CD4-positive, alpha-beta T cell (primary cell): ENCODE measurements at regions not wholly inside any gene's neighbourhood (a gene's known extent, or its start where the extent isn't known, plus 50 kb on each side); places are given as distances from the start of the nearest gene placed in this dataset.

Experiments
- ATAC-seq: fragments of 200-7000 bp; cut with Tn5 transposase; one replicate; pipeline ENCODE4 v1.10.0; 2022; ENCODE audit warnings: mild to moderate bottlenecking; ENCODE audit not compliant: poor library complexity
- CTCF ChIA-PET: fragments of 350-600 bp; sonication (Branson Sonifier 250); formaldehyde crosslinking; loops from one replicate; lab custom pipeline; 2021; ENCODE audit warnings: antibody characterized with exemption, inconsistent platforms; lab: Charles Lee
- POLR2A ChIA-PET: fragments of 350-600 bp; sonication (Branson Sonifier 250); formaldehyde crosslinking; loops from one replicate; lab custom pipeline; 2021; ENCODE audit warnings: antibody characterized with exemption, inconsistent platforms; lab: Charles Lee
- DNase-seq, 14 experiments: peaks; one replicate each; pipeline ENCODE4 v3.0.0-alpha.2; 2013 to 2020; ENCODE audit warnings: mixed read lengths in 2 of 14
- H3K27ac ChIP-seq, 2 donors: one replicate each; pipeline versions ENCODE4 v1.5.1 to v1.7.0; 2013; ENCODE audit warnings: low read length in 2 of 2, low read depth in 1 of 2, mild to moderate bottlenecking in 1 of 2
- H3K27me3 ChIP-seq, 2 experiments: 1 replicate in 1 of 2; 2 replicates in 1 of 2; pipeline versions ENCODE4 v1.6.1 to v1.7.0; 2013; ENCODE audit warnings: low read length in 2 of 2, control low read depth in 1 of 2, mild to moderate bottlenecking in 1 of 2, moderate library complexity in 1 of 2; ENCODE audit not compliant: insufficient read depth in 2 of 2, control insufficient read depth in 1 of 2
- H3K36me3 ChIP-seq: one replicate; pipeline ENCODE4 v1.6.1; 2013; ENCODE audit warnings: low read length, control low read depth; ENCODE audit not compliant: insufficient read depth
- H3K4me1 ChIP-seq: one replicate; pipeline ENCODE4 v1.6.1; 2013; ENCODE audit warnings: low read length, control low read depth; ENCODE audit not compliant: insufficient read depth
- H3K4me3 ChIP-seq: one replicate; pipeline ENCODE4 v1.5.1; 2013; ENCODE audit warnings: mild to moderate bottlenecking, low read length, moderate library complexity
- H3K9me3 ChIP-seq, 2 experiments: 1 replicate in 1 of 2; 2 replicates in 1 of 2; pipeline versions ENCODE4 v1.6.1 to v1.7.0; 2013; ENCODE audit warnings: low read length in 2 of 2, mild to moderate bottlenecking in 2 of 2, control low read depth in 1 of 2, moderate library complexity in 1 of 2; ENCODE audit not compliant: control insufficient read depth in 1 of 2, insufficient read depth in 1 of 2
- H3K27ac Mint-ChIP-seq: one replicate; pipeline ENCODE4 v1.8.0; 2020; ENCODE audit warnings: mixed read lengths
- H3K27me3 Mint-ChIP-seq: one replicate; pipeline ENCODE4 v1.8.0; 2021; ENCODE audit warnings: mixed read lengths
- H3K36me3 Mint-ChIP-seq: one replicate; pipeline ENCODE4 v1.8.0; 2021; ENCODE audit warnings: low read depth, mixed read lengths
- H3K4me1 Mint-ChIP-seq: one replicate; pipeline ENCODE4 v1.8.0; 2021; ENCODE audit warnings: low read depth, mixed read lengths
- H3K4me3 Mint-ChIP-seq: one replicate; pipeline ENCODE4 v1.8.0; 2020; ENCODE audit warnings: mild to moderate bottlenecking, mixed read lengths
- H3K9me3 Mint-ChIP-seq: one replicate; pipeline ENCODE4 v1.8.0; 2020; ENCODE audit warnings: mixed read lengths
- intact Hi-C, 2 experiments: fragments of 100-400 bp; cut with DNase I in 1 of 2; cut with micrococcal nuclease in 1 of 2; formaldehyde crosslinking; loops; one replicate each; pipeline versions ENCODE4 v1.15.1 to v1.9.0; 2023 to 2025; cut with DNase I, micrococcal nuclease
- TF ChIP-seq, protein P1 (sequence below): fragments of 200-600 bp; IDR thresholded peaks from one replicate; pipeline ENCODE4 v1.8.0; 2022; ENCODE audit warnings: antibody characterized with exemption, mild to moderate bottlenecking

DNA sequence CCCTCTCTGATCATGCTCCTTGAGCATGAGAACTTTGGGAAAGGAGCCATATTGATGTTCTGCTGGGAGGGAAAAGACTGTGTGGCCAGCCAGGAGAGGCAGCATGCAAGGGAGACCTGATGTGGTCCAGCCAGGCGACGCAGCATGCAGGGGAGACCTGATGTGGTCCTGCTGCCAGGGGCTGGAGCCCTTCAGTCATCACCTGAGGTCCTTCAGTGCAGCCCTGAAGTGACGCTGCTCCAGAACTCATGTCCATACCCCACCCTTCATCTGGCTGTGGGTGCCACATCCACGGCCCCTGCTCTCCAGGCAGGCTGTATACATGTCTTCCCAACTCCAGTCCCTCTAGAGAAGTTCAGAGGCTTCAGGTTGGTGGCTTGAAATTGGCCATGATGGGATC, 134.4 kb downstream of the ERMARD start:
- no peaks in the 10 kb centered on the region for H3K36me3 Mint-ChIP-seq
- Histone ChIP-seq H3K9me3 (peaks cover 0 to 4% of the 10 kb centered on the region in 2 experiments), H3K36me3 (no peaks in the 10 kb centered on the region), H3K27ac (no peak overlapping the region), H3K4me3 (no peak overlapping the region), H3K4me1 (no peaks in the 10 kb centered on the region), H3K27me3 (peaks cover 4 to 9% of the 10 kb centered on the region in 2 experiments)
- DNase-seq (no peak), ATAC-seq (no peak)
- intact Hi-C loops = no loop called here
- H3K27me3 Mint-ChIP-seq = peaks cover 60% of the 10 kb centered on the region
- H3K27ac Mint-ChIP-seq = no peak overlapping the region
- H3K4me1 Mint-ChIP-seq = no peaks in the 10 kb centered on the region
- no peaks in the 10 kb centered on the region for H3K9me3 Mint-ChIP-seq
- TF ChIP-seq, protein P1, sequence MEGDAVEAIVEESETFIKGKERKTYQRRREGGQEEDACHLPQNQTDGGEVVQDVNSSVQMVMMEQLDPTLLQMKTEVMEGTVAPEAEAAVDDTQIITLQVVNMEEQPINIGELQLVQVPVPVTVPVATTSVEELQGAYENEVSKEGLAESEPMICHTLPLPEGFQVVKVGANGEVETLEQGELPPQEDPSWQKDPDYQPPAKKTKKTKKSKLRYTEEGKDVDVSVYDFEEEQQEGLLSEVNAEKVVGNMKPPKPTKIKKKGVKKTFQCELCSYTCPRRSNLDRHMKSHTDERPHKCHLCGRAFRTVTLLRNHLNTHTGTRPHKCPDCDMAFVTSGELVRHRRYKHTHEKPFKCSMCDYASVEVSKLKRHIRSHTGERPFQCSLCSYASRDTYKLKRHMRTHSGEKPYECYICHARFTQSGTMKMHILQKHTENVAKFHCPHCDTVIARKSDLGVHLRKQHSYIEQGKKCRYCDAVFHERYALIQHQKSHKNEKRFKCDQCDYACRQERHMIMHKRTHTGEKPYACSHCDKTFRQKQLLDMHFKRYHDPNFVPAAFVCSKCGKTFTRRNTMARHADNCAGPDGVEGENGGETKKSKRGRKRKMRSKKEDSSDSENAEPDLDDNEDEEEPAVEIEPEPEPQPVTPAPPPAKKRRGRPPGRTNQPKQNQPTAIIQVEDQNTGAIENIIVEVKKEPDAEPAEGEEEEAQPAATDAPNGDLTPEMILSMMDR = no peak
- CTCF ChIA-PET = no interaction called here
- POLR2A ChIA-PET = no interaction called here
- no peak overlapping the region for H3K4me3 Mint-ChIP-seq

DNA sequence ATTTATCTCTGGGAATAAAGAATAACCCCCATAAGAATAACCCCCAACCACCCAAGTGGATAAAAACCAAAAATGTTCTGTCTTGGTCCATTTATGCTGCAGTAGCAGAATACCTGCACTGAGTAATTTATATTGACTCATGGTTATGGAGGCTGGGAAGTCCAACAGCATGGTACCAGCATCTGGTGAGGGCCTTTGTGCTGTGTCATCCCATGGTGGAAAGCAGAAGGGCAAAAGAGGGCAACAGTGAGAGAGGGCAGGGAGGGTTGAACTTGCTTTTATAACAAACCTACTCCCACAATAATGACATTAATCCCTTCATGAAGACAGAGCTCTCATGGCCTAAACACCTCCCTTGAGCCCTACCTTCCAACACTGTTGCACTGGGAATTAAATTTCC, 133.7 kb downstream of the ERMARD start:
- peaks cover 64% of the 10 kb centered on the region for H3K27me3 Mint-ChIP-seq
- no peak overlapping the region for H3K27ac Mint-ChIP-seq
- TF ChIP-seq, protein P1 = no peak
- no peak overlapping the region for H3K4me3 Mint-ChIP-seq
- no peaks in the 10 kb centered on the region for H3K36me3 Mint-ChIP-seq
- Histone ChIP-seq H3K4me1 (no peaks in the 10 kb centered on the region), H3K27me3 (peaks cover 4 to 13% of the 10 kb centered on the region in 2 experiments), H3K27ac (no peak overlapping the region), H3K9me3 (peaks cover 0 to 3% of the 10 kb centered on the region in 2 experiments), H3K4me3 (no peak overlapping the region), H3K36me3 (no peaks in the 10 kb centered on the region)
- H3K9me3 Mint-ChIP-seq = no peaks in the 10 kb centered on the region
- DNase-seq (no peak), ATAC-seq (no peak)
- intact Hi-C loops = no loop called here
- no peaks in the 10 kb centered on the region for H3K4me1 Mint-ChIP-seq
- ChIA-PET POLR2A (no interaction called here), CTCF (no interaction called here)

DNA sequence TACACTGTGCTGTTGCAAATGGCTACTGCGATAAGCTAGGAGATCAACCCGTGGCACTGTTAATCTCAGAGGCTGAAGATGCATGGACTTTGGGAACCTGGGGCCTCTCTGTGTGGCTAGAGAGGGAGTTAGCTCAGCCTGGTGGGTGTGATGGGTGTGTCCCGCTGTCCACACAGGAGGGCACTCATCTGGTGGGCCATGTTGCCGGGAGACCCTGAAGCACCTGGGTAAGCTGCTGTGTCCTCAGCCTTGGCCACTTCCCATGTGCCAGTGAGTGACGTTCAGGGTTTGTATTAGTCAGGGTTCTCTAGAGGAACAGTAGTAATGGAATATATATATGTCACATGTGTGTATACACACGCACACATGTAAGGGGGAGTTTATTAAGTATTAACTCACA, 132.7 kb downstream of the ERMARD start:
- Mint-ChIP-seq H3K4me1 (no peaks in the 10 kb centered on the region), H3K27ac (no peak overlapping the region), H3K4me3 (no peak overlapping the region), H3K27me3 (peaks cover 72% of the 10 kb centered on the region), H3K36me3 (no peaks in the 10 kb centered on the region), H3K9me3 (no peaks in the 10 kb centered on the region)
- ChIA-PET CTCF (no interaction called here), POLR2A (no interaction called here)
- H3K27ac ChIP-seq = no peak overlapping the region
- no peaks in the 10 kb centered on the region for H3K4me1 ChIP-seq
- TF ChIP-seq, protein P1 = no peak
- H3K27me3 ChIP-seq = peaks cover 4 to 13% of the 10 kb centered on the region in 2 experiments
- no peak for ATAC-seq
- no peaks in the 10 kb centered on the region for H3K36me3 ChIP-seq
- intact Hi-C loops = no loop called here
- no peak overlapping the region for H3K4me3 ChIP-seq
- no peak for DNase-seq
- peaks cover 0 to 3% of the 10 kb centered on the region in 2 experiments for H3K9me3 ChIP-seq
